ENCODE measurements at regions not wholly inside any gene's neighbourhood (a gene's known extent, or its start where the extent isn't known, plus 50 kb on each side); places are given as distances from the start of the nearest gene placed in this dataset.

- Histone ChIP-seq H3K4me1 (ENCODE audit: control insufficient read depth, extremely low read depth, insufficient read depth, low read length) (no peaks in the 10 kb centered on the region), H3K27ac (ENCODE audit: insufficient read depth, low read length) (no peak overlapping the region), H3K4me3 (replicated peaks in 1 of 4; ENCODE audit: control extremely low read depth in 1 of 4, insufficient read depth in 1 of 4, low read depth in 3 of 4, low read length in 4 of 4) (no peak overlapping the region), H2AFZ (ENCODE audit: low read length) (no peak overlapping the region), H4K20me1 (ENCODE audit: control insufficient read depth, extremely low read depth, insufficient read depth, low read length) (no peaks in the 10 kb centered on the region), H3K36me3 (ENCODE audit: control insufficient read depth, insufficient read depth, low read length) (no peaks in the 10 kb centered on the region), H3K27me3 (ENCODE audit: control insufficient read depth, insufficient read depth, low read length) (no peaks in the 10 kb centered on the region), H3K9ac (ENCODE audit: insufficient read depth, low read length) (no peak overlapping the region), H3K4me2 (ENCODE audit: extremely low read depth, insufficient read depth, low read length) (no peak overlapping the region), H3K9me3 (ENCODE audit: control insufficient read depth, insufficient read depth, low read depth, low read length) (no peaks in the 10 kb centered on the region), H3K79me2 (ENCODE audit: control insufficient read depth, insufficient read depth, low read length) (no peaks in the 10 kb centered on the region)
- TF ChIP-seq EZH2 (IDR thresholded peaks at IDR 0.05; ENCODE audit: low read length, missing control alignments) = no peak
- no peak for TF ChIP-seq CTCF (conservative IDR thresholded peaks at IDR 0.05 in 1 of 2, IDR thresholded peaks at IDR 0.05 in 1 of 2; ENCODE audit: low read depth in 1 of 2, low read length in 2 of 2)
- no peak for DNase-seq (ENCODE audit: low read depth in 2 of 2)
Measured at GRCh38 chr18:42281851-42282250, 326.8 kb downstream of the PIK3C3 start.

- Histone ChIP-seq H3K27me3 (ENCODE audit: control insufficient read depth, insufficient read depth, low read length) (no peaks in the 10 kb centered on the region), H4K20me1 (ENCODE audit: control insufficient read depth, extremely low read depth, insufficient read depth, low read length) (no peaks in the 10 kb centered on the region), H3K4me3 (replicated peaks in 1 of 4; ENCODE audit: control extremely low read depth in 1 of 4, insufficient read depth in 1 of 4, low read depth in 3 of 4, low read length in 4 of 4) (no peak overlapping the region), H3K36me3 (ENCODE audit: control insufficient read depth, insufficient read depth, low read length) (no peaks in the 10 kb centered on the region), H2AFZ (ENCODE audit: low read length) (no peak overlapping the region), H3K9ac (ENCODE audit: insufficient read depth, low read length) (no peak overlapping the region), H3K4me2 (ENCODE audit: extremely low read depth, insufficient read depth, low read length) (no peak overlapping the region), H3K4me1 (ENCODE audit: control insufficient read depth, extremely low read depth, insufficient read depth, low read length) (no peaks in the 10 kb centered on the region), H3K27ac (ENCODE audit: insufficient read depth, low read length) (no peak overlapping the region), H3K9me3 (ENCODE audit: control insufficient read depth, insufficient read depth, low read depth, low read length) (no peaks in the 10 kb centered on the region), H3K79me2 (ENCODE audit: control insufficient read depth, insufficient read depth, low read length) (no peaks in the 10 kb centered on the region)
- TF ChIP-seq CTCF (conservative IDR thresholded peaks at IDR 0.05 in 1 of 2, IDR thresholded peaks at IDR 0.05 in 1 of 2; ENCODE audit: low read depth in 1 of 2, low read length in 2 of 2) (no peak), EZH2 (IDR thresholded peaks at IDR 0.05; ENCODE audit: low read length, missing control alignments) (no peak)
- DNase-seq (ENCODE audit: low read depth in 2 of 2) = no peak
Measured at GRCh38 chr18:42287047-42287446, 332.0 kb downstream of the PIK3C3 start.

GRCh38 chr18:42288129-42288528, 333.1 kb downstream of the PIK3C3 start:
- H3K27me3 ChIP-seq (ENCODE audit: control insufficient read depth, insufficient read depth, low read length) = no peaks in the 10 kb centered on the region
- H3K4me2 ChIP-seq (ENCODE audit: extremely low read depth, insufficient read depth, low read length) = no peak overlapping the region
- no peaks in the 10 kb centered on the region for H3K9me3 ChIP-seq (ENCODE audit: control insufficient read depth, insufficient read depth, low read depth, low read length)
- no peak for TF ChIP-seq CTCF (conservative IDR thresholded peaks at IDR 0.05 in 1 of 2, IDR thresholded peaks at IDR 0.05 in 1 of 2; ENCODE audit: low read depth in 1 of 2, low read length in 2 of 2)
- TF ChIP-seq EZH2 (IDR thresholded peaks at IDR 0.05; ENCODE audit: low read length, missing control alignments) = no peak
- no peak overlapping the region for H2AFZ ChIP-seq (ENCODE audit: low read length)
- no peak for DNase-seq (ENCODE audit: low read depth in 2 of 2)
- H3K27ac ChIP-seq (ENCODE audit: insufficient read depth, low read length) = no peak overlapping the region
- no peak overlapping the region for H3K4me3 ChIP-seq (replicated peaks in 1 of 4; ENCODE audit: control extremely low read depth in 1 of 4, insufficient read depth in 1 of 4, low read depth in 3 of 4, low read length in 4 of 4)
- no peak overlapping the region for H3K9ac ChIP-seq (ENCODE audit: insufficient read depth, low read length)
- no peaks in the 10 kb centered on the region for H3K79me2 ChIP-seq (ENCODE audit: control insufficient read depth, insufficient read depth, low read length)
- no peaks in the 10 kb centered on the region for H4K20me1 ChIP-seq (ENCODE audit: control insufficient read depth, extremely low read depth, insufficient read depth, low read length)
- H3K4me1 ChIP-seq (ENCODE audit: control insufficient read depth, extremely low read depth, insufficient read depth, low read length) = no peaks in the 10 kb centered on the region
- H3K36me3 ChIP-seq (ENCODE audit: control insufficient read depth, insufficient read depth, low read length) = no peaks in the 10 kb centered on the region

Measured in fibroblast of lung (primary cell).